SH-SY5Y (cell line): ENCODE measurements at regions not wholly inside any gene's neighbourhood (a gene's known extent, or its start where the extent isn't known, plus 50 kb on each side); places are given as distances from the start of the nearest gene placed in this dataset.

Experiments used
- GATA2 ChIP-seq: IDR thresholded peaks from 2 replicates; pipeline ENCODE4 v1.6.1; 2011; ENCODE audit warnings: mild to moderate bottlenecking, low read depth, low read length
- GATA3 ChIP-seq: IDR thresholded peaks from 2 replicates; pipeline ENCODE4 v1.6.1; 2011; ENCODE audit warnings: low read depth, mild to moderate bottlenecking, low read length, moderate library complexity

GRCh38 chr9:107874591-107875369 lies 385.2 kb upstream of the KLF4 start:
- TF ChIP-seq GATA2 (no peak), GATA3 (no peak)
